Esophagus muscularis mucosa (tissue), 4 donors: ENCODE measurements at regions not wholly inside any gene's neighbourhood (a gene's known extent, or its start where the extent isn't known, plus 50 kb on each side); places are given as distances from the start of the nearest gene placed in this dataset.
A peak's percentile ranks its signal among the peaks of the same experiment; 100 is the strongest.

ENCODE experiments used
- DNase-seq: peaks from one replicate; pipeline ENCODE4 v3.0.0-alpha.2; 2017; ENCODE audit errors: extremely low spot score
- H3K27ac ChIP-seq, 4 donors: fragments of 200-600 bp; sonication (generic); replicated peaks in 1 of 4; 1 replicate in 3 of 4; 2 replicates in 1 of 4; pipeline ENCODE4 v1.5.1; 2016 to 2019; ENCODE audit warnings: mild to moderate bottlenecking in 1 of 4
- H3K27me3 ChIP-seq, 4 donors: fragments of 200-600 bp; sonication (generic); one replicate each; pipeline versions ENCODE4 v1.5.1 to v1.6.0; 2016 to 2019
- H3K36me3 ChIP-seq, 4 donors: fragments of 200-600 bp; sonication (generic); one replicate each; pipeline ENCODE4 v1.5.1; 2016 to 2019
- H3K4me1 ChIP-seq, 4 donors: fragments of 200-600 bp; sonication (generic); one replicate each; pipeline ENCODE4 v1.5.1; 2016 to 2019
- H3K4me3 ChIP-seq, 4 donors: fragments of 200-600 bp; sonication (generic); 1 replicate in 2 of 4; 2 replicates in 2 of 4; pipeline ENCODE4 v1.5.1; 2016 to 2019; ENCODE audit warnings: mild to moderate bottlenecking in 4 of 4, moderate library complexity in 1 of 4
- H3K9me3 ChIP-seq, 4 donors: fragments of 200-600 bp; sonication (generic); 1 replicate in 3 of 4; 2 replicates in 1 of 4; pipeline ENCODE4 v1.5.1; 2016 to 2019
- CTCF ChIP-seq, 3 experiments: fragments of 200-600 bp in 2 of 3; fragments of 450-650 bp in 1 of 3; sonication (generic) in 2 of 3; IDR thresholded peaks; one replicate each; pipeline ENCODE4 v1.5.1; 2017 to 2019; ENCODE audit warnings: antibody characterized with exemption in 3 of 3, mild to moderate bottlenecking in 2 of 3, moderate library complexity in 1 of 3
- EP300 ChIP-seq: sonication (generic); formaldehyde crosslinking; IDR thresholded peaks from one replicate; pipeline ENCODE4 v1.6.1; 2017; ENCODE audit warnings: antibody characterized with exemption
- POLR2A ChIP-seq: fragments of 450-650 bp; IDR thresholded peaks from one replicate; pipeline ENCODE4 v1.6.1; 2017; ENCODE audit warnings: antibody characterized with exemption, moderate library complexity, mild to moderate bottlenecking, low read depth
- POLR2AphosphoS5 ChIP-seq, 2 donors: sonication (generic); formaldehyde crosslinking; IDR thresholded peaks; one replicate each; pipeline ENCODE4 v1.6.1; 2017; ENCODE audit warnings: antibody characterized with exemption in 2 of 2
- WGBS: methylation state at CpG from one replicate; pipeline ENCODE4 v1.1.5; 2018; 5-methylcytosine and 5-hydroxymethylcytosine counted together
- intact Hi-C: fragments of 100-400 bp; cut with DNase I; formaldehyde crosslinking; loops from one replicate; pipeline ENCODE4 v1.15.1; 2023

GRCh38 chrX:16005917-16006316, 117.4 kb upstream of the GRPR start:
- no peak for DNase-seq
- Histone ChIP-seq H3K9me3 (peaks cover 0 to 4% (median 0%) of the 10 kb centered on the region in 4 donors), H3K36me3 (no peaks in the 10 kb centered on the region), H3K4me1 (no peaks in the 10 kb centered on the region), H3K27ac (no peak overlapping the region), H3K27me3 (no peaks in the 10 kb centered on the region), H3K4me3 (no peak overlapping the region)
- TF ChIP-seq EP300 (no peak), CTCF (IDR thresholded peaks at IDR 0.05) (no peak), POLR2A (no peak)
- intact Hi-C loops, result no loop called here
- WGBS, result 49% methylated on average over 2 of the region's 2 CpGs

- Histone ChIP-seq H3K27me3 (no peaks in the 10 kb centered on the region), H3K36me3 (no peaks in the 10 kb centered on the region), H3K4me3 (no peak overlapping the region), H3K27ac (no peak overlapping the region), H3K4me1 (no peaks in the 10 kb centered on the region), H3K9me3 (peaks cover 0 to 4% (median 0%) of the 10 kb centered on the region in 4 donors)
- no peak for TF ChIP-seq POLR2A
- TF ChIP-seq CTCF (IDR thresholded peaks at IDR 0.05), result no peak
- no peak for TF ChIP-seq POLR2AphosphoS5 (IDR thresholded peaks at IDR 0.05)
- no peak for TF ChIP-seq EP300
- intact Hi-C loops, result no loop called here
- WGBS, result 57% methylated on average over 1 of the region's 1 CpG
- no peak for DNase-seq
These were observed 121.2 kb upstream of the GRPR start for GRCh38 chrX:16002185-16002584.

DNA sequence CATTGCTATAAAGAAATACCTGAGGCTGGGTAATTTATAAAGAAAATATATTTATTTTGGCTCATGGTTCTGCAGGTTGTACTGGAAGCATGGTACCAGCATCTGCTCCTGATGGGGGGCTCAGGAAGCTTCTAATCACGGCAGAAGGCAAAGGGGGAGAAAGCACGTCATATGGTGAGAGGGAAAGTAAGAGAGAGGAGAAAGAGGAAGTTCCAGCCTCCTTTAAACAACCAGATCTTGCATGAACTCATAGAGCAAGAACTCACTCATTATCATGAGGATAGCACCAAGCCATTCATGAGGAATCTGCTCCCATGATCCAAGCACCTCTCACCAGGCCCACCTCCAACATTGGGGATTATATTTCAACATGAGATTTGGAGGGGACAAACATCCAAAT, 125.0 kb upstream of the GRPR start:
- 71% methylated on average over 2 of the region's 2 CpGs for WGBS
- no peaks in the 10 kb centered on the region for H3K4me1 ChIP-seq
- DNase-seq, result no peak

GRCh38 chrX:15989716-15990115, 133.6 kb upstream of the GRPR start:
- intact Hi-C loops, result no loop called here
- Histone ChIP-seq H3K27ac (peak overlapping the region in 2 of 4 donors; percentile 2 to 42), H3K4me3 (no peak overlapping the region), H3K27me3 (no peaks in the 10 kb centered on the region), H3K9me3 (no peaks in the 10 kb centered on the region), H3K36me3 (no peaks in the 10 kb centered on the region), H3K4me1 (no peaks in the 10 kb centered on the region)
- 77% methylated on average over 4 of the region's 4 CpGs for WGBS
- DNase-seq, result no peak
- TF ChIP-seq POLR2A (no peak), EP300 (no peak), CTCF (IDR thresholded peaks at IDR 0.05) (no peak), POLR2AphosphoS5 (IDR thresholded peaks at IDR 0.05) (no peak)

More for the DNA sequence above, 125.0 kb upstream of the GRPR start:
- TF ChIP-seq POLR2A (no peak), EP300 (no peak), POLR2AphosphoS5 (IDR thresholded peaks at IDR 0.05) (no peak), CTCF (IDR thresholded peaks at IDR 0.05) (no peak)
- intact Hi-C loops, result no loop called here
- no peaks in the 10 kb centered on the region for H3K36me3 ChIP-seq
- no peak overlapping the region for H3K27ac ChIP-seq
- H3K4me3 ChIP-seq, result no peak overlapping the region
- H3K27me3 ChIP-seq, result no peaks in the 10 kb centered on the region
- peaks cover 0 to 9% (median 0%) of the 10 kb centered on the region in 4 donors for H3K9me3 ChIP-seq
